GM19468 (cell line): ENCODE measurements at regions not wholly inside any gene's neighbourhood (a gene's known extent, or its start where the extent isn't known, plus 50 kb on each side); places are given as distances from the start of the nearest gene placed in this dataset.
"Not testable (repeated sequence)": the region's sequence is repeated elsewhere in the genome, so short reads cannot be mapped to it uniquely, and the experiment has no call there.

ENCODE experiments used
- ATAC-seq: cut with Tn5 transposase; IDR thresholded peaks from one replicate; pipeline ENCODE4 v1.9.1; 2021; ENCODE audit warnings: mild to moderate bottlenecking, moderate library complexity, moderate number of reproducible peaks; ENCODE audit not compliant: unreplicated experiment; ENCODE audit errors: extremely low read depth

GRCh38 chr2:4219571-4219970 is 516.2 kb downstream of the DCDC2C start:
- ATAC-seq, result no peak

GRCh38 chr2:4221434-4221833 is 518.1 kb downstream of the DCDC2C start:
- ATAC-seq, result no peak

- ATAC-seq, result no peak
These were observed 518.5 kb downstream of the DCDC2C start for GRCh38 chr2:4221845-4222244.

GRCh38 chr2:4244422-4244821 is 541.0 kb downstream of the DCDC2C start:
- ATAC-seq, result not testable (repeated sequence)

GRCh38 chr2:4246364-4247131 is 543.2 kb downstream of the DCDC2C start:
- no peak for ATAC-seq

- no peak for ATAC-seq
These were observed 544.4 kb downstream of the DCDC2C start for GRCh38 chr2:4247791-4248190.

- no peak for ATAC-seq
These were observed 552.1 kb downstream of the DCDC2C start for GRCh38 chr2:4255491-4255890.

- no peak for ATAC-seq
These were observed 553.0 kb downstream of the DCDC2C start for GRCh38 chr2:4256351-4256750.

GRCh38 chr2:4258563-4258962 is 555.2 kb downstream of the DCDC2C start:
- no peak for ATAC-seq

GRCh38 chr2:4265936-4266335 is 562.6 kb downstream of the DCDC2C start:
- ATAC-seq, result no peak

GRCh38 chr2:4269885-4270284 is 566.5 kb downstream of the DCDC2C start:
- no peak for ATAC-seq

GRCh38 chr2:4272261-4272858 is 569.0 kb downstream of the DCDC2C start:
- no peak for ATAC-seq

GRCh38 chr2:4278392-4278791 is 575.0 kb downstream of the DCDC2C start:
- no peak for ATAC-seq

GRCh38 chr2:4279431-4279830 is 576.1 kb downstream of the DCDC2C start:
- no peak for ATAC-seq

GRCh38 chr2:4291430-4291829 is 588.1 kb downstream of the DCDC2C start:
- no peak for ATAC-seq

- no peak for ATAC-seq
These were observed 592.3 kb downstream of the DCDC2C start for GRCh38 chr2:4295680-4296079.

GRCh38 chr2:4300616-4301015 is 597.2 kb downstream of the DCDC2C start:
- no peak for ATAC-seq

- ATAC-seq, result no peak
These were observed 621.2 kb downstream of the DCDC2C start for GRCh38 chr2:4324531-4324930.

- no peak for ATAC-seq
These were observed 633.5 kb downstream of the DCDC2C start for GRCh38 chr2:4336864-4337263.

- ATAC-seq, result no peak
These were observed 635.0 kb downstream of the DCDC2C start for GRCh38 chr2:4338345-4338744.

GRCh38 chr2:4340536-4340935 is 637.2 kb downstream of the DCDC2C start:
- ATAC-seq, result no peak

- no peak for ATAC-seq
These were observed 643.3 kb downstream of the DCDC2C start for GRCh38 chr2:4346628-4347027.
